ENCODE measurements at regions not wholly inside any gene's neighbourhood (a gene's known extent, or its start where the extent isn't known, plus 50 kb on each side); places are given as distances from the start of the nearest gene placed in this dataset.
A peak's percentile ranks its signal among the peaks of the same experiment; 100 is the strongest.
"Not testable (repeated sequence)": the region's sequence is repeated elsewhere in the genome, so short reads cannot be mapped to it uniquely, and the experiment has no call there.

- DNase-seq (ENCODE audit: low spot score): no peak
These were observed 98.0 kb upstream of the CDC42BPA start for GRCh38 chr1:227416156-227416830.

DNA sequence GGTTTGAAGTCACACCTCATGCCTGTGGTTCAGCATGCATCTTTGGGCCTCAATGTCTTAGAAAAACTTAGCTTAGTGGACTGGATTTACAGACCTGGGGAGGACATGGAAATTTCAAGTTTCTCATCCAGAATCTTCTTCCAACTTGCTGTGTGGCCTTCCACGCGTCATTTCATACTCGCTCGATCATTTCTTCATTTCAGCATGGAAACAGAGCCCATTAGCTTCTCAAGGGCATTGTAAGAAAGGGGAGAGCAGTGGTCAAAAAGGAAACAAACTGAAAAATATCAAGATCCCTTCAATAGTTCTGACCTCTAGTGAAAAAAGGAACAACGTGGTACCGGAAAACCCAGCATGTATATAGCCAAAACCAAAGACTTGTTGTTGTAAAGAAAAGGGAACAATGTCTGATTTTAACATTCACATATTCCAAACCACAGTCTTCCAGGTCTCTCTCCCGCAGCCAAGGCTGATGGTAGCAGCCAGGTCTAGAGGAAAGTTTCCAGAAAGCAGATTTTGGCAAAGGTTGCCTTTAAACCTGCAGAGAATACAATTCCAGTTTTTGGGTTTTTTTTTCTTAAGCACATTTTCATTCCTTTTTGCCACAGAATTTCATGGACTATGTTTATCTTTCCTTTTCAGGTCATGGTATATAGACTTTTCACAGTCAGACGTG, 97.0 kb upstream of the CDC42BPA start:
- DNase-seq (ENCODE audit: low spot score): no peak

DNA sequence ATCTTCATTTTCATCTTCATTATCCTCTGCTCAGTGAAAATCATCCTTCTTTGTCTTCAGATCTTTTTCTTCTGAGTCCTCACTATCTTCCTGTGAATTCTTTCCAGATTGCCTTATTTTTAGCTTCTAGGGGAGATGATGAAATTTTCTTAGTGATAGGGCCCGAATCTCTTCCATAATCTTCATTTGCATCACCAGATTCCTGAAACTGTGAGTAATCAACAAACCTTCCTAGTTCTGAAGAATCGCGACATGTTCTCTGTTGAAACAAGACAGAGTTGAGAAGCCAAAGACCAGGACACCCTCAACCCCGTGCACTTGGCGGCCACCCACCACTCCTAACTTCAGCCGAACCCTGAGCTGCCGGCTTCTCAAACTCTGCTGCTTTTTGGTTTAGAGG, 92.8 kb upstream of the CDC42BPA start:
- no peak for DNase-seq (ENCODE audit: low spot score)

- DNase-seq (ENCODE audit: low spot score): not testable (repeated sequence)
These were observed 88.0 kb upstream of the CDC42BPA start for GRCh38 chr1:227406332-227406731.

- no peak for DNase-seq (ENCODE audit: low spot score)
These were observed 85.2 kb upstream of the CDC42BPA start for GRCh38 chr1:227403535-227403934.

- DNase-seq (ENCODE audit: low spot score): no peak
These were observed 83.5 kb upstream of the CDC42BPA start for GRCh38 chr1:227401562-227402342.

- no peak for DNase-seq (ENCODE audit: low spot score)
These were observed 80.9 kb upstream of the CDC42BPA start for GRCh38 chr1:227399152-227399730.

DNA sequence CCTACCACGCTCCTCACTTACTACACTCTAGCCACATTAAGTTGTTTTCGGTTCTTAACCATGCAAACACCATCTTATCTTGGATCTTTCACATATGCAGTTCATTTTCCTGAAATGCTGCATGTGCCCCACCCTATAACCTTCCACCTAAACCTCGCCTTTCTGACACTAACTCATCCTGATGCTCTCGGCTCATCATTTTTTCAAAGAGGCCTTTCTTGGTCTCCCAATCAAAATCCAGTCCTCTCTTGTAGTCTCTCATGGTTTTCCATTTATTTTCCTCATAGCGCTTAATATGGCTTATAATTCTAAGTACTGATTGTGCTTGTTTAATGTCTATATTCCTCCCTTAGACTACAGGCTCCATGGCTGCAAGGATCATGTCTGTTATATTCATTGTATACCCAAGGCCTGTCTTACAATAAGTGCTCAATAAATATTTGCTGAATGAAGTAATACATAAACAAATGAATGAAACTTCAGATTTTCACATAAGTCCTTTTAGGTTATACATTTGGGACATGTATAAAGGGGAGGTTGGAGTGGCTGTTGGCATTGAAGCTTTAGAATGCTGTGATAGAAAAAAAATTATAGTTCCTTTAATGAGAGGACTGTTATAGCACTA, 79.2 kb upstream of the CDC42BPA start:
- DNase-seq (ENCODE audit: low spot score): no peak

DNA sequence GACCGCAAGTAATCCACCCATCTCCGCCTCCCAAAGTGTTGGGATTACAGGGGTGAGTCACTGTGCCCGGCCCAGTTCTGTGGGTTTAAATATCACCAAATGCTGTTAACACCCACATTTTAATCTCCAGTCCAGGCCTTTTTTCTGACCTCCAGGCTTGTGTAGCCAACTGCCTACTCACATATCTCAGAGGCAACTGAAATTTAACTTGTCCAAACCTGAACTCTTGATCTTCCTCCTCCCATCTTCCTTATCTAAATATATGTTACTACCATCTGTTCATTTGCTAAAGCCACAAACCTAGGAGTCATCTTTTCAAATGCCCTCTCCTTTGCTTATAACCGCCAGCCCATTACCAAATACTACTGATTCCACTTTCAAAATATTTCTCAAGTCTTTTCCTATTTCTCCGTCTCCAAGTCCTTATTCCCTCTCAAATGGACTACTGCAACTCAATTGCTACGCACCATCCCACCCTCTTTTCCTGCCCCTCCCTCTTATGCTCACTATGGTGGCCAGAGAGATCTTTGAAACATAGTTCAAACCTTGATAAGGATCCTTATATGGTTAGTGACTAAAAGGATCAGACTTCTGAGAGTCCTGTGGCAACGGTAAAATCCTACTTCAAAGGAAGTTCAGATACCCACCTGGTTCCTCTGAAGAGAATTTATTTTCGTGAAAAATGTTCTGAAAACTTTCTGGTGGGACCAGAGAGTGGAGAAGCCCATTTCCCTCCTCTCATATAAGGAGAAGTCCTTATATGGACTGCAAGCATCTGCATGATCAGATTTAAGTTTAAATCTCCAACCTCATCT, 78.5 kb upstream of the CDC42BPA start:
- DNase-seq (ENCODE audit: low spot score): no peak

DNA sequence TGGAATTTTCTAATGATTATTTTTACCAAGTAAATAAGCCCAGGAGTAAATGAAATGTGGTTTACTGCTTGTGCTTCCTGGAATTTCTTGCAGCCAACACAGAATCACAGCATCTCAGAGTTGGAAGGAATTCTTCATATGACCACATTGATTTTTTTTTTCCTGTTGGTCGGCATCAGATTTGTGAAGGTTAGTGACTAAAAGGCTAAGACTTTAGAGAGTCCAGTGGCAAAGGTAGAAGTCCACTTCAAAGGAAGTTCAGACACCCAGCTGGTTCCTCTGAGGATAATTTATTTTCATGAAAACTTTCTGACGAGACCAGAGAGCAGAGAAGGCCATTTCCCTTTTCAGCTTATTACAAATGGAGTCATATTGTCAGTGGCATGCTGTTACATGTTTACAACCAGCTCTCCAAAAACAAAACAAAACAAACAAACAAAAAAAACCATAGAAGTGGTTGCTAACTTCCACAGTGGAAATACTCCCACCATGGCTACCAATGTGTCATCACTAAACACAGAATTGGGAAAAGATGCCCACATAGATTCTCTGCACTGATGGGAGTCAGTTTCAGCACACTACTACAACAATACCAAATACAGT, 77.2 kb upstream of the CDC42BPA start:
- DNase-seq (ENCODE audit: low spot score): no peak

DNA sequence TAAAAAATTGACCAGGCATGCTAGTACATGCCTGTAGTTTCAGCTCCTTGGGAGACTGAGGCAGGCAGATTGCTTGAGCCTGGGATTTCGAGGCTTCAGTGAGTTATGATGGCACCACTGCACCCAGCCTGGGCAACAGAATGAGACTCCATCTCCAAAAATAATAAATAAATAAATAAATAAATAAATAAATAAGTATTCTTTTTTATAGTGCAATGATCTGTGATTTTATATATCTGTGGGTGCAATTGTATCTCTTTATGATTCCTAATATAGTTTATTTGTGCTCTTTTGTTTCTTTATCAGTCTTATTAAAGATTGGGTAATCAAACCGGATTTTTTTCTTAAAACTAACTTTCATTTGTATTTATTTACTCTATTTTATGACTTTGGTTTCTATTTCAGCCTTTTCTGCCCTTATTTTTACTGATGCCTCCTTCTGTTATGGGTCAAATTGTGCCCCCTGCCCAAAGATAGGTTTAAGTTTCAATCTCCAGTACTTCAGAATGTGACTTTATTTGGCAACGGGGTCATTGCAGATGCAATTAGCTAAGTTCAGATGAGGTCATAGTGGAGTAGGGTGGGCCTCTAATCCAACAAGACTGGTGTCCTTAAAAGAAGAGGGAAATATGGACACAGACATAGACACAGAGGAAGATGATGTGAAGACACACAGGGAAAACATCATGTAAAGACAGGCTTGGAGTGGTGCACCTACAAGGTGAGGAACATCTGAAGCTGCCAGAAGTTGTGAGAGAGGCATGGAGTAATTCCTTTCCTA, 74.9 kb upstream of the CDC42BPA start:
- DNase-seq (ENCODE audit: low spot score): no peak

GRCh38 chr1:227391879-227392278, 73.6 kb upstream of the CDC42BPA start:
- no peak for DNase-seq (ENCODE audit: low spot score)

DNA sequence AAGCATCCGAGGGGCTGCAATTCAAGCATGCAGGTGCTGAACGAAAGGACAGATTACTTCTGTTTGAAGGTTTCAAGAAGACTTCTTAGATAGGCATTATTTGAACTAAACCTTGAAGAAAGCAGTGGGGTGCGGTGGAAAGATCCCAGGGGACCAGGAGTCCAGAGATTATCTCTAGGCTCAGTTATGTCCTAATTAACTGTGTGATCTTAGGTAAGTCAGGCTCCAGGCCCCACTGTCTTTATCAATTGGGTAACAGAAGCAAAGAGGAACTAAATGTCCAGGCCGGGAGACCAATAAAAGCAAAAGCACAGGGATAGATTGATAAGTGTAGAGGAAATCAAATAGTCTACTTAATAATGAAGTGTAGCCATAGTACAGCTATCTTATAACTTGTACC, 72.9 kb upstream of the CDC42BPA start:
- DNase-seq (ENCODE audit: low spot score): no peak

DNA sequence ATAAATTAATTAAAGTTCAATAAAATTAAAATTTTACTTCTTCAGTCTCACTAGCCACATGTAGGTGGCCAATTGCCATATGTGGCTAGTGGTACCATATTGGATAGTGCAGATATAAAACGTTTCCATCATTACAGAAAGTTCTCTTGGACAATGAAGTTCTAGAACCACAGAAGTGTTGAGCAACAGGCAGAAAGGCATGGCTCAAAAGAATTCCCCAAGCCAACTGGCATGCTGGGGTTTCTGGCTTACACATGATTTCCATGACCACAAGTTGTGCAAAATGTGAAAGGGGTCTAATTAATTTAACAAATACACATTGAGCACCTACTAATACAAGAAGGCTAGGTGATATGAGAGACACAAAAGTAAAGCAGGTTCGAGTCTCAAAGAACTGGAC, 72.2 kb upstream of the CDC42BPA start:
- no peak for DNase-seq (ENCODE audit: low spot score)

DNA sequence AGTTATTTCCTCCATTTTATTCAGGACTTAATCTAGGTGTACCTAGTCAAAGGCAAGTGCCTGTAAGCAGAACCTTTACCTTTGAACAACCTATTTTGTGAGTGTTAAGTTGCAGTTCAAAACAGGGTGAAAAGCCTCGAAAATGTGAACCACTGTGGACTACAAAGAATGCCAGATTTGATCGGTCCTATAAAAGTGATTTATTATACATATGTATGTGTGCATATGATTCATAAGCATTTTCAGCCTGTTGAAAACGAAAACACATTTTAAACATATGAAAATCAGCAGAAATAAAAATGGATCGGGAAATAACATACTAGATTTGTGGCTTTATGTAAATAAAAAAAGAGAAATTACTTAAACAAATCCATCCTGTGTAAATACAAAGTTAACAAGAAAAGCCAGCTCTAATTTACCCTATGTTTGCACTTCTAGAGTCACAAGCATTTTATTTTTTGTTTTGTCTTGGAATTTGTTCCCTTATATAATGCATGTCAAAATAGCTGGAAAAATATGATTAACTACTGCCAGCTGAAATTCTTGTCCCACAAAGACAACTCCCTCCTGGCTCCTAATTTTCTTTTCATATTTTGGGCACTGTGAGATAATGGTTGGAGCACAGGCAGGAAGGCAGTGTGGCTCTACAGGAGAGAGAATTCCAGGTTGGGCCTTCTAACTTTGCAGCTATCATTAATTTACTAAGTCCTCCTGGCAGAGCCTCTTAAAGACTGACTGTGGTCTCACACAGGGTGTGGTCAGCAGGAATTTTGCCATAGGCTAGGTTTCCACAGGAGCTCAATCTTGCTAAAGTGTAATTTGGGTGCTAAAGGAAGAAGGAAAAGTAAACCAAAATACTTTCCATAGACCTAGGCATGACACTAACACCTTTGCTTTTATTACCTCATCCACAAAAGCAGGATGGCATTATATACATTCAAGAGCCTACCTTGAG, 70.2 kb upstream of the CDC42BPA start:
- DNase-seq (ENCODE audit: low spot score): no peak

DNA sequence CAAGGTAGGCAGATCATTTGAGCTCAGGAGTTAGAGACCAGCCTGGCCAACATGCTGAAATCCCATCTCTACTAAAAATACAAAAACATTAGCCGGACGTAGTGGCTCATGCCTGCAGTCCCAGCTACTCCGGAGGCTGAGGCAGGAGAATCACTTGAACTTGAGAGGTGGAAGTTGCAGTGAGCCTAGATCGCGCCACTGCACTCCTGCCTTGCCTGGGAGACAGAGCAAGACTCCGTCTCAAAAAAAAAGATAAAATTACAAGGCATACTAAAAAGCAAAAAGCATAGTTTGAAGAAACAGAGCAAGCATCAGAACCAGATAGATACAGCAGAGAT, 61.2 kb upstream of the CDC42BPA start:
- no peak for DNase-seq (ENCODE audit: low spot score)

DNA sequence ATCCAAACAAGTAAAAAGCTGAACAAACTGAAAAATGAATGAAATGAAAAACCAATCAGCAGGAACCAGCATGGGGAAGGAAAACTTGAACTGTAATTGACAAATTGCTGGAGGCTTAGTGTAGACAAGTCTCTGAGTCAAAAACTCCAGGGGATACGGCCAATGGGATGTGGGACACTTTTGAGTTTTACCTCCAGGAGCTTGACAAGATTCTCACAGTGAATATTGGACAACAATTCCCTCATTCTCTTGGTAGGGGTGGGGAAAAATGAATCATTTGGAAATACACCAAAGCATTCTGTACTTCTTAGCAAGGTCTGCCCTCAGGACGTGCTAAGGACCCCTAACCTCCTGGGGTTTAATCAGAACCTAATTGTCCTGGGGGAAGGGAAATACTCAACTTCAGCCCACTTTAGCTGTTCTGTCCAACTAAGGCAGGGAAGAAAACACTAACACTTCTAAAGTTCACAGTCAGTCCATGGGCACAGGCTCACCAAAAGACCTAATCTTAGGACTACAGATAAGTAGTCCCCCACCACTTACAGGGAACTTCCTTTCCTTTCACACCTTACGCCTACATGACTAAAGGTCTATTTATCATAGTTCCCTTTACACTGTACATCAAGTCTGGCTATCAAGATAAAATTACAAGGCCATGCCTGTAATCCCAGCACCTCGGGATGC, 60.7 kb upstream of the CDC42BPA start:
- DNase-seq (ENCODE audit: low spot score): peak; percentile 56

- DNase-seq (ENCODE audit: low spot score): no peak
These were observed 59.9 kb upstream of the CDC42BPA start for GRCh38 chr1:227378181-227378580.

- DNase-seq (ENCODE audit: low spot score): no peak
These were observed 56.6 kb upstream of the CDC42BPA start for GRCh38 chr1:227374846-227375245.
